SK-N-SH treated with all-trans-retinoic acid at 6 μM for 48 hours (cell line): ENCODE measurements at regions not wholly inside any gene's neighbourhood (a gene's known extent, or its start where the extent isn't known, plus 50 kb on each side); places are given as distances from the start of the nearest gene placed in this dataset.

Experiments used
- ATAC-seq: fragments of 200-7000 bp; cut with Tn5 transposase; 3 replicates; pipeline ENCODE4 v1.9.1; 2020; ENCODE audit warnings: mild to moderate bottlenecking, moderate library complexity
- ARNTL ChIP-seq: fragments of 450-650 bp; formaldehyde crosslinking; IDR thresholded peaks from 2 replicates; pipeline ENCODE4 v1.5.0; 2020; ENCODE audit warnings: low read depth, mild to moderate bottlenecking, moderate library complexity, borderline replicate concordance
- BACH2 ChIP-seq: fragments of 250-450 bp; sonication (Bioruptor Pico); IDR thresholded peaks from 2 replicates; pipeline ENCODE4 v1.9.0; 2021; ENCODE audit warnings: mild to moderate bottlenecking, borderline replicate concordance
- CREB5 ChIP-seq: fragments of 250-450 bp; sonication (Bioruptor Pico); IDR thresholded peaks from 2 replicates; pipeline ENCODE4 v1.5.1; 2020; ENCODE audit warnings: low read depth, mild to moderate bottlenecking, moderate library complexity
- ESRRG ChIP-seq: fragments of 250-450 bp; sonication (Bioruptor Pico); IDR thresholded peaks from 2 replicates; pipeline ENCODE4 v1.6.1; 2021; ENCODE audit warnings: mild to moderate bottlenecking
- GLIS3 ChIP-seq: fragments of 250-450 bp; sonication (Bioruptor Pico); IDR thresholded peaks from 2 replicates; pipeline ENCODE4 v1.5.0; 2020; ENCODE audit warnings: mild to moderate bottlenecking, moderate library complexity
- ISL1 ChIP-seq: fragments of 250-450 bp; sonication (Bioruptor Pico); IDR thresholded peaks from 2 replicates; pipeline ENCODE4 v2.1.2; 2022; ENCODE audit warnings: mild to moderate bottlenecking, moderate library complexity
- PATZ1 ChIP-seq: fragments of 250-450 bp; sonication (Bioruptor Pico); IDR thresholded peaks from 2 replicates; pipeline ENCODE4 v1.8.0; 2020; ENCODE audit warnings: mild to moderate bottlenecking, moderate library complexity, borderline replicate concordance
- POU6F1 ChIP-seq: fragments of 250-450 bp; sonication (Bioruptor Pico); IDR thresholded peaks from 2 replicates; pipeline ENCODE4 v1.8.0; 2021; ENCODE audit warnings: low read depth, mild to moderate bottlenecking, moderate library complexity, borderline replicate concordance
- PPARA ChIP-seq: fragments of 250-450 bp; sonication (Bioruptor Pico); IDR thresholded peaks from 2 replicates; pipeline ENCODE4 v1.5.0; 2020; ENCODE audit warnings: mild to moderate bottlenecking, borderline replicate concordance
- RARB ChIP-seq: fragments of 250-450 bp; sonication (Bioruptor Pico); IDR thresholded peaks from 2 replicates; pipeline ENCODE4 v1.8.0; 2021; ENCODE audit warnings: mild to moderate bottlenecking, moderate library complexity
- SNAI2 ChIP-seq: fragments of 250-450 bp; sonication (Bioruptor Pico); IDR thresholded peaks from 2 replicates; pipeline ENCODE4 v1.5.0; 2020; ENCODE audit warnings: mild to moderate bottlenecking, moderate library complexity
- TCF4 ChIP-seq: fragments of 250-450 bp; sonication (Bioruptor Pico); IDR thresholded peaks from 2 replicates; pipeline ENCODE4 v1.8.0; 2021; ENCODE audit warnings: mild to moderate bottlenecking, moderate library complexity, borderline replicate concordance
- ZC3H10 ChIP-seq: fragments of 250-450 bp; sonication (Bioruptor Pico); IDR thresholded peaks from 2 replicates; pipeline ENCODE4 v1.5.1; 2021; ENCODE audit warnings: mild to moderate bottlenecking, moderate library complexity
- ZFP3 ChIP-seq: fragments of 250-450 bp; sonication (Bioruptor Pico); IDR thresholded peaks from 2 replicates; pipeline ENCODE4 v1.5.0; 2020; ENCODE audit warnings: mild to moderate bottlenecking, moderate library complexity
- ZFP30 ChIP-seq: fragments of 450-650 bp; formaldehyde crosslinking; IDR thresholded peaks from 2 replicates; pipeline ENCODE4 v1.5.0; 2022; ENCODE audit warnings: mild to moderate bottlenecking, moderate library complexity
- ZNF565 ChIP-seq: fragments of 450-650 bp; formaldehyde crosslinking; conservative IDR thresholded peaks from 2 replicates; pipeline ENCODE4 v1.5.0; 2020; ENCODE audit warnings: low read depth, mild to moderate bottlenecking, moderate library complexity
- ZNF70 ChIP-seq: fragments of 450-650 bp; formaldehyde crosslinking; IDR thresholded peaks from 2 replicates; pipeline ENCODE4 v1.5.0; 2020; ENCODE audit warnings: mild to moderate bottlenecking, moderate library complexity
- ZNF8 ChIP-seq: fragments of 450-650 bp; formaldehyde crosslinking; IDR thresholded peaks from 2 replicates; pipeline ENCODE4 v1.5.0; 2020; ENCODE audit warnings: mild to moderate bottlenecking, moderate library complexity
- TF ChIP-seq, protein P1 (sequence below): fragments of 250-450 bp; sonication (Bioruptor Pico); IDR thresholded peaks from 2 replicates; pipeline ENCODE4 v1.5.1; 2021; ENCODE audit warnings: mild to moderate bottlenecking, moderate library complexity

DNA sequence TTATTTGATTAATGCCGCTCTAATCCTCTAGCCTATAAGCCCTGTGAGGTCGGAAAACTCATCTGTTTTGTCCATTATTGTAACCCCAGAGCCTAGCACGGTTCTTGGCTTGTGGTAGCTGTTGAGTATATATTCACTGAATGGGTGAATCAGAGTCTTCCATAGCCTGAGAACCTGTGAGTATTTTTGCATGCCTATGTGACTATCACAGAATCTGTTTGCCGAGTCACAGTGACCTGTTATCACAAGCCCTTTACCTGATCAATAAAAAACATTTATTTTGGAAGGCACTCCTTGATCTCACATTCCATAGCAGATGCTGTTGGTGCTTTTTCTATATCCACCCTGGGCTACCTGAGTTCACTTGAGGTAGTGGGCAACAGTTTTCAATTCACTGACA, 125.0 kb upstream of the STC2 start:
- no peak for TF ChIP-seq BACH2 (CRISPR knock-in tag)
- TF ChIP-seq, protein P1, sequence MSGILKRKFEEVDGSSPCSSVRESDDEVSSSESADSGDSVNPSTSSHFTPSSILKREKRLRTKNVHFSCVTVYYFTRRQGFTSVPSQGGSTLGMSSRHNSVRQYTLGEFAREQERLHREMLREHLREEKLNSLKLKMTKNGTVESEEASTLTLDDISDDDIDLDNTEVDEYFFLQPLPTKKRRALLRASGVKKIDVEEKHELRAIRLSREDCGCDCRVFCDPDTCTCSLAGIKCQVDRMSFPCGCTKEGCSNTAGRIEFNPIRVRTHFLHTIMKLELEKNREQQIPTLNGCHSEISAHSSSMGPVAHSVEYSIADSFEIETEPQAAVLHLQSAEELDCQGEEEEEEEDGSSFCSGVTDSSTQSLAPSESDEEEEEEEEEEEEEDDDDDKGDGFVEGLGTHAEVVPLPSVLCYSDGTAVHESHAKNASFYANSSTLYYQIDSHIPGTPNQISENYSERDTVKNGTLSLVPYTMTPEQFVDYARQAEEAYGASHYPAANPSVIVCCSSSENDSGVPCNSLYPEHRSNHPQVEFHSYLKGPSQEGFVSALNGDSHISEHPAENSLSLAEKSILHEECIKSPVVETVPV (CRISPR knock-in tag) = no peak
- no peak for ATAC-seq

- ATAC-seq = no peak
- TF ChIP-seq GLIS3 (CRISPR knock-in tag) = no peak
- TF ChIP-seq PPARA (CRISPR knock-in tag) = no peak
- no peak for TF ChIP-seq RARB (CRISPR knock-in tag)
- no peak for TF ChIP-seq ARNTL
- no peak for TF ChIP-seq SNAI2
- no peak for TF ChIP-seq ZNF8 (CRISPR knock-in tag)
Observed at GRCh38 chr5:173452119-173452905, 124.1 kb upstream of the STC2 start.

DNA sequence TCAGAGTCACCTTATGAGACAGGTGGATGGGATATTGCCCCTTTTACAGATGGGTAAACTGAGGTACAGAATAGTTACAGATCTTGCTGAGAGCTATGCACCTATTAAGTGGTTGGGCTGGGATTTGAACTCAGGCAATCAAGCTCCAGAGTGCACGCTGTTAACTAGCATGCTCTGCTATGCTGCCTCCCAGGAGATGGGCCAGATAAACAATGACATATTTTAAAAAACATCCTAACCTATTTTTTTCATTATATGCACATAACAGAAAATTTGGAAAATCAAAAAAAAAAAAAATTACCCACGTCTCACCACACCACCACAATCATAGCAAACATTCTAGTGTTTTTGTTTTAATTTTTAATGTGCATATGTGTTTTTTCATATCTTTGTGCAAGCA, 123.4 kb upstream of the STC2 start:
- ATAC-seq = no peak
- TF ChIP-seq RARB (CRISPR knock-in tag) (no peak), ISL1 (CRISPR knock-in tag) (no peak), ZC3H10 (no peak), ESRRG (CRISPR knock-in tag) (no peak), ZNF70 (CRISPR knock-in tag) (no peak), ZFP3 (CRISPR knock-in tag) (no peak), SNAI2 (no peak), TCF4 (no peak)

DNA sequence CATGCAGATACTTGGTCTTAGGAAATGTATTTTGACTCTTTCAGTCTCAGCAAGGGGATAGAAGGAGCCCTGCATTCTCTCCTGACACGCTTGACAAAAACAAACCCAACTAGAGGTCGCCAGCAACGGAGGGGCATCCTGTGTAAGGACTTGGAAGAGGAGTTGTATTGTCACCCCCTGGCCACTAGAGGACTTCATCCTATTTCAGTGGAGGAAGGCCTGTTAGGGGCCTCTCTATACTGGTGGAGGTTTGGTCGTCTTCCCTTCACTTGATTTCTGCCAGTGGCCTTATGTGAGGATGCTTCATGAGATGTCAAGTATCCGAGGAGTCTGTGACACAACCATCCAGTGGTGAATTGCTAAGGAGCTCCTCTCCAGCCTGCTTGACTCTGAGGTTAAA, 122.8 kb upstream of the STC2 start:
- ATAC-seq = peak; percentile 49; the same call in 2 of the 3 replicates
- TF ChIP-seq ZNF565 (no peak), ZNF8 (CRISPR knock-in tag) (no peak), ZFP30 (no peak), RARB (CRISPR knock-in tag) (no peak)

- ATAC-seq = no peak
- no peak for TF ChIP-seq RARB (CRISPR knock-in tag)
- TF ChIP-seq, protein P1 (CRISPR knock-in tag) = no peak
- TF ChIP-seq ZNF565 = no peak
- TF ChIP-seq CREB5 (CRISPR knock-in tag) = no peak
- no peak for TF ChIP-seq PPARA (CRISPR knock-in tag)
- TF ChIP-seq BACH2 (CRISPR knock-in tag) = no peak
- TF ChIP-seq ZNF70 (CRISPR knock-in tag) = no peak
- TF ChIP-seq PATZ1 (CRISPR knock-in tag) = no peak
- TF ChIP-seq ZFP30 = no peak
- TF ChIP-seq ZNF8 (CRISPR knock-in tag) = no peak
- no peak for TF ChIP-seq ISL1 (CRISPR knock-in tag)
Observed at GRCh38 chr5:173450188-173450587, 122.0 kb upstream of the STC2 start.

GRCh38 chr5:173448856-173449255, 120.6 kb upstream of the STC2 start:
- ATAC-seq = no peak
- TF ChIP-seq ZFP30 (no peak), PPARA (CRISPR knock-in tag) (no peak), ZNF70 (CRISPR knock-in tag) (no peak), ISL1 (CRISPR knock-in tag) (no peak), PATZ1 (CRISPR knock-in tag) (no peak), BACH2 (CRISPR knock-in tag) (no peak), ESRRG (CRISPR knock-in tag) (no peak), ARNTL (no peak), POU6F1 (CRISPR knock-in tag) (no peak)
